ENCODE measurements at regions not wholly inside any gene's neighbourhood (a gene's known extent, or its start where the extent isn't known, plus 50 kb on each side); places are given as distances from the start of the nearest gene placed in this dataset.
A peak's percentile ranks its signal among the peaks of the same experiment; 100 is the strongest.
"Not testable (repeated sequence)": the region's sequence is repeated elsewhere in the genome, so short reads cannot be mapped to it uniquely, and the experiment has no call there.

DNA sequence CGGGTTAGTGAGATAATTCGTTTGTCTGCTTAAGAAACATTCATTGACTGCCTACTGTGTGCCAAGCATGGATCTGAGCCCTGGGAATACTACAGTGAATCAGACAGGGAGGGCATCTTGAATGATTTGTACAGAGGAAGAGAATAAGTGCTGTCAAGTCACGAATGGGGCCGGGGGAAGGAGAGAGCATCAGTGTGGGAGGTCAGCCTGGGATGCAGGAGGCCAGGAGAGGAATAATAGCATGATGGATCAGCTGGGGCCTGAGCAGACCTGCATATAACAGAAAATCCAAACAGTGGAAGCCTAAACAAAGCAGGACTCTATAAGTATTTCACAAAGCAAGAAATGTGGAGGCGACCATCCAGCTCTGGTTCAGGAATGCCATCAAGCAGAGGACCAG lies 55.4 kb upstream of the PAX8 start:
- no peak overlapping the region for H3K4me3 ChIP-seq (ENCODE audit: low read depth, poor library complexity, severe bottlenecking)
- no peak for DNase-seq (ENCODE audit: low spot score in 2 of 2)
- intact Hi-C loops (cut with DNase I; ENCODE audit: low total_unique reads): no loop called here
- TF ChIP-seq CTCF (IDR thresholded peaks at IDR 0.05) (no peak), POLR2A (IDR thresholded peaks at IDR 0.05) (no peak)
- WGBS, 2 donors: 81 to 86% methylated on average over 5 of the region's 5 CpGs

DNA sequence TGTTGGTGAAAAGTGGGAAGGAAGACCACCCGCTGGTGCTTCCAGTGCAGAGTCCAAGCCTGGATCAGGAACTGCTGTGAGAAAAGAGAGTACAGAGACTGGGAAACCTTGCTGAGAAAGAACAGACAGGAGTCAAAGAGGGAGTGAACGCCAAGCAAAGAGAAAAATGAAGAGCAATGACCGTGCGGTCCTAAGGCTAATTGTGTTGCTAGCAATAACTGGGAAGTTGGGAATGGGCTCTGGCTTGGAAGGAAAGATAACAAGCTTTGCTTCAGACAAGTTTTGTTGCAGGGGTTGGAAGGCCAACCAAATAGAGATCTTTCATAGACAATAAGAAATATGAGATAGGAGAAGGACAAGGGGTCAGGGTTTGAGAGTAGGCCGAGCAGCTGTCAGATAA lies 55.0 kb upstream of the PAX8 start:
- intact Hi-C loops (cut with DNase I; ENCODE audit: low total_unique reads): not testable (repeated sequence)

GRCh38 chr2:113330060-113330767 lies 51.5 kb upstream of the PAX8 start:
- 42 to 54% methylated on average over 5 of the region's 5 CpGs for WGBS, 2 donors
- intact Hi-C loops (cut with DNase I; ENCODE audit: low total_unique reads); DNase-seq (ENCODE audit: low spot score in 2 of 2); H3K4me3 ChIP-seq (ENCODE audit: low read depth, poor library complexity, severe bottlenecking): not testable (repeated sequence)

More for the DNA sequence above, 55.0 kb upstream of the PAX8 start:
- DNase-seq (ENCODE audit: low spot score in 2 of 2); H3K4me3 ChIP-seq (ENCODE audit: low read depth, poor library complexity, severe bottlenecking): not testable (repeated sequence)
- 81 to 84% methylated on average over 5 of the region's 5 CpGs for WGBS, 2 donors

- WGBS, 2 donors: 27 to 43% methylated on average over 9 of the region's 9 CpGs
- intact Hi-C loops (cut with DNase I; ENCODE audit: low total_unique reads); H3K4me3 ChIP-seq (ENCODE audit: low read depth, poor library complexity, severe bottlenecking): not testable (repeated sequence)
- peak in 1 of 2 donors; percentile 73 for DNase-seq (ENCODE audit: low spot score in 2 of 2)
Measured at GRCh38 chr2:113328973-113329372, 50.3 kb upstream of the PAX8 start.

- intact Hi-C loops (cut with DNase I; ENCODE audit: low total_unique reads); DNase-seq (ENCODE audit: low spot score in 2 of 2); H3K4me3 ChIP-seq (ENCODE audit: low read depth, poor library complexity, severe bottlenecking): not testable (repeated sequence)
- 41 to 44% methylated on average over 1 of the region's 1 CpG for WGBS, 2 donors
Measured at GRCh38 chr2:113328572-113328971, 49.9 kb upstream of the PAX8 start.
